GM12801 (cell line): ENCODE measurements at regions not wholly inside any gene's neighbourhood (a gene's known extent, or its start where the extent isn't known, plus 50 kb on each side); places are given as distances from the start of the nearest gene placed in this dataset.

Experiments
- TF ChIP-seq, protein P1 (sequence below): IDR thresholded peaks from one replicate; pipeline ENCODE4 v1.5.1; 2011; ENCODE audit warnings: control low read depth; ENCODE audit not compliant: insufficient read length; ENCODE audit errors: extremely low read depth

DNA sequence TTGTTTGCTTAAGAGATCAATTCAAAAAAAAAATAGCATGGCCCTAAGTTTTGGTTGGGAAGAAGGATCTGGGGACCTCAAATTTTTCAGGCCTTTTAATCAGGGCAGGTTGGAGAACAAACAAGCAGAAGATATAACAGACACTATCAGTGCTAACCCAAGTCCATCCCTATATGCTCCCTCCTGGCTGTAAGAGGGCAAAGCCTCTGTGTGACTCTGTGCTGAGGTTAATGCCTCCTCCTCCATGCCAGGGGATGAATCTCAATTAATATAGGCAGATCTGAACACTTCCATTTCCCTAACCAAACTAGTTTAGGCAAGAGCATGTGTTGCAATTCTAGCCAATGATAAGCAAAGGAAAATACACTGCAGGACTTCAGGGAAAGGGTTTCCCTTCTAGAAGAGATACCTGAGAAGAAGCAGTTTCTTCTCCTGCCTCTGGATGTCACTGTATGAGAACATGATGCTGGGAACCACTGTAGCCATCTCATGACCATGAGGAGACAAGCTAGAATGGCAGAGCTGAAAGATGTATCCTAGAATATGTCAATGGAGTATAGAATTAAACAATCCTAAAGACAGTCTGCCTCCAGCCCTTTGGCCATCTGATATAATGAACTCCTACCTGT lies 76.0 kb downstream of the CHD9NB start:
- TF ChIP-seq, protein P1, sequence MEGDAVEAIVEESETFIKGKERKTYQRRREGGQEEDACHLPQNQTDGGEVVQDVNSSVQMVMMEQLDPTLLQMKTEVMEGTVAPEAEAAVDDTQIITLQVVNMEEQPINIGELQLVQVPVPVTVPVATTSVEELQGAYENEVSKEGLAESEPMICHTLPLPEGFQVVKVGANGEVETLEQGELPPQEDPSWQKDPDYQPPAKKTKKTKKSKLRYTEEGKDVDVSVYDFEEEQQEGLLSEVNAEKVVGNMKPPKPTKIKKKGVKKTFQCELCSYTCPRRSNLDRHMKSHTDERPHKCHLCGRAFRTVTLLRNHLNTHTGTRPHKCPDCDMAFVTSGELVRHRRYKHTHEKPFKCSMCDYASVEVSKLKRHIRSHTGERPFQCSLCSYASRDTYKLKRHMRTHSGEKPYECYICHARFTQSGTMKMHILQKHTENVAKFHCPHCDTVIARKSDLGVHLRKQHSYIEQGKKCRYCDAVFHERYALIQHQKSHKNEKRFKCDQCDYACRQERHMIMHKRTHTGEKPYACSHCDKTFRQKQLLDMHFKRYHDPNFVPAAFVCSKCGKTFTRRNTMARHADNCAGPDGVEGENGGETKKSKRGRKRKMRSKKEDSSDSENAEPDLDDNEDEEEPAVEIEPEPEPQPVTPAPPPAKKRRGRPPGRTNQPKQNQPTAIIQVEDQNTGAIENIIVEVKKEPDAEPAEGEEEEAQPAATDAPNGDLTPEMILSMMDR, result no peak

DNA sequence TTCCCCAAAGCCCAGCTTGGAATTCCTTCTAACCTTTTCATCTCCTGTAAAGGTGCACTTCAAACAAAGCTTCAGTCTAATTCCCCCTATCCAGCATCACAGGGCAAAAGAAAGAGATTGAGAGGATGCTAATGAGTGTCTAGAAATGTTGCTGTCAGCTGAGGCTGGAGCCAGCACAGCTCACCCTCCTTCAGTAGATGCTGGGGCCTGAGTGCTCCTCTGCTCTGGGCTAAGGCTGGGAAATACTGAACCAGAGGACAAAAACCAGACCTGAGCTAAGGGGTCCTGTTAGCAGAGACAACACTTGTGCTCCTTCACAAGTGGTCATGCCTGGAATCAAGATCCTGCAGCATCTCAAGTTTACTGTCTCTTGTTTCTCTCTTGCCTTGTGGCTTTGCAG lies 85.0 kb downstream of the CHD9NB start:
- TF ChIP-seq, protein P1, result no peak

DNA sequence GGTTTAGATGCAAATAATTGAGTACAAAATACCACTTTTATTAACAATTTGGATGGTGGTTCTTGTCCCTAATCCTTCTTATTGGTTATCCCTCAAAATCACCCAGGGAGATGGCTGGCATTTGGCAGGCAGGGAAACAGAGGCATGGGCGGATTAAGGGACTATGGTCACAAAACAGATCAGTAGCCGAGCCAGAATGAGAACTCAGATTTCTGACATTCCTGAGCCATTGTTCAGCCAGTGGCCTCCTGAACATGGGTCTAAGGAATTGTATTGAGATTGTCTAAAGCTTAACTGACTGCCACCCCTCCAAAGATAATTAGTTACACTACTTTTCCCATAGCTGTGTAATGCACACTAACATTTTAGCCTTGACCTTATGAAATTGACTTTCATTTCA lies 88.4 kb downstream of the CHD9NB start:
- TF ChIP-seq, protein P1, result no peak

DNA sequence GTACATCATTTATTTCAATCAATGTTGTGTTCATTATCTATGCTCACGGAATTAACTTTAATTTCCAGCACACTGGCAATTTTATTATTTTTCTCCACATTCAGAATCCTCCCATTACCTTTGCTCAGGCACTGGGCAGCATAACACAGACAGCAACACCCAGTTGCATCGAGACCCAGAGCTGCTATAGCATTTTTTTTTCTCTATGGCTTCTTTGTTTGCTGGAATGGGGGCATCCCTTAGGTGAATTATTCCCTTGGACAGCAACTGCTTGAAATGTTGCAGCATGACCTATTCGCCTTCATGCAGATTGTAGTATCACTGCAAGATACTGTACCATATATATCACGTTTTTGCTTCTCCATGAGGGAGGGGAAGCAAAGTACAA lies 88.8 kb downstream of the CHD9NB start:
- TF ChIP-seq, protein P1, result no peak

DNA sequence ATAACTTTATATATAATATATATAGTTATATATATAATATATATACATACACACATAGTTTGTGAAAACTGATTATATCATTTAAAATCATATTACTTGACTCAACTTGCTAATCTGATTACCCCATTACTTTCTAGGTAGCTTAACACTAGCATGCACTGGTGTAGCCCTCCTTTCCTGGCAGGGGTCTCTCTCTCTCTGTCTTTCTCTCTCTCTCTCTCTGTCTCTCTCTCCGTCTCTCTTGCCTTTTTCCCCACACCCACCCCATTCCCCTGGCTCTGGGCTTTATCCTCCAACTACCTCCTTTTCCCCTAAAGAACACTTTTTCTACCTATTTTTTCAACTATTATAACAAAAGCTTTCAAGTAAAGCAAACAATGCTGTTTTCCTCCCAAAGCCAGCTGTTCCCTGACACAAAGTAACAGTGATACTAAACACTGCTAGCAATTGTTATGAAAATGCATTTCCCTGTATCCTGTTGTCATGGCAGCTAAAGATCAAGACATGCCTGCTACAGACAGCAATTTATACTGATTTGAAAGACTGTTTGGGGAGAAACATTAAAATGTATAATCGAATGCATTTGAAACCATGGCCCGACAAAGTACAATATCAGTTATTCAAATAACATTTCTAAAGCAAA lies 89.4 kb downstream of the CHD9NB start:
- TF ChIP-seq, protein P1, result no peak

DNA sequence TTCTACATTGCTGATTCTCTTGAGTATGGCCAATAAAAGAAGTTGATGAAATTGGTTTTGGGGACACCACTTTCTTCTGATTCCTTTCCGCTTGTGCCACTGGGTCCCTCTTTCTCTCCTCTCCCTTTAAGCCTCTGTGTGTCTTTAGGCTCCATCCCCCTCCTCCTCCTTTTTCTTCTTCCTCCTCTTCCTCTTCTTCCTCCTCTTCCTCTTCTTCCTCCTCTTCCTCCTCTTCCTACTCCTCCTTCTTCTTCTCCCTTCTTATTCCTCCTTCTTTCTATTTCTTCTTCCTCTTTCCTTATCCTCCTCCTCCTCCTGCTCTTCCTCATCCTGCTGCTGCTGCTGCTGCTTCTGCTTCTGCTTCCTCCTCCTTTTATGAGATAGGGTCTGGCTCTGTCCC lies 93.7 kb downstream of the CHD9NB start:
- TF ChIP-seq, protein P1, result no peak

DNA sequence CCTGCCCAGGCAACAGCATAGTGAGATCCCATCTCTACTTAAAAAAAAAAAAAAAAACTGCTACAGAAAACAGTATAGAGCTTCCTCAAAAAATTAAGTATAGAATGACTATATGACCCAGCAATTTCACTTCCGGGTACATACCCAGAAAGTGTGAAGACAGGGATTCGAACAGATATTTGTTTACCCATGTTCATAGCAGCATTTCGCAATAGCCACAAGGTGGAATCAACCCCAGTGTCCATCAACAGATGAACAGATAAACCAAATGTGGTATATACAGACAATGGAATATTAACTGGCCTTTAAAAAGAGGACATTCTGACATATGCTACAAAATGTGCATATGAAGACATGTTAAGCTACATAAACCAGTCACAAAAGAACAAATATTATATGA lies 95.5 kb downstream of the CHD9NB start:
- TF ChIP-seq, protein P1, result no peak

DNA sequence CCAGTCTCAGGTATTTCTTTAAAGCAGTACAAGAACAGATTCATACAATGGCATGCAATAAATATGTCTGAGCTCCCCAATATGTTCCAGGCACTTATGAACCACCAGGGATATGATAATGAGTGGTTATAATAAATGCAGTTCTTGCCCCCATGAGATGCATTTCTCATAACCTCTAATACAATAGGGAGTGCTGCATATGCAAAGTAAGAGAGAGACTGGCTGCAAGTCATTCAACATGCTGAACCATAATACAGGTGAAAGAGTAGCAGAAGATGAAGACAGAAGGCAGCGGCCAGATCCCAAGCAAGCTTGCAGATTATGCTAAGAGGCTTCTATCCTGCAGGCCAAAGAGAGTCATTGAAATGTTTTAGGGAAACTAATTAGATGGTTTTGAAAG lies 96.7 kb downstream of the CHD9NB start:
- TF ChIP-seq, protein P1, result no peak
